ENCODE measurements at regions not wholly inside any gene's neighbourhood (a gene's known extent, or its start where the extent isn't known, plus 50 kb on each side); places are given as distances from the start of the nearest gene placed in this dataset.

- Histone ChIP-seq H3K4me3 (ENCODE audit: insufficient read length, low read depth) (no peak overlapping the region), H3K9me3 (ENCODE audit: insufficient read depth, low read length) (no peaks in the 10 kb centered on the region), H3K4me1 (ENCODE audit: insufficient read depth, insufficient read length) (no peaks in the 10 kb centered on the region), H3K9ac (ENCODE audit: insufficient read length, low read depth) (no peak overlapping the region), H3K36me3 (ENCODE audit: insufficient read depth, insufficient read length, low read length) (no peaks in the 10 kb centered on the region), H3K27me3 (ENCODE audit: insufficient read depth, insufficient read length) (no peaks in the 10 kb centered on the region)
- TF ChIP-seq YY1 (IDR thresholded peaks at IDR 0.05; ENCODE audit: insufficient read depth, insufficient read length) (no peak), SUZ12 (IDR thresholded peaks at IDR 0.05; ENCODE audit: extremely low read depth, insufficient read depth, insufficient read length) (no peak)
- no peak for DNase-seq (ENCODE audit: low read depth, low spot score)
These were observed 280.4 kb downstream of the RAP2B start for GRCh38 chr3:153442386-153442785.

GRCh38 chr3:153442799-153443487 lies 280.9 kb downstream of the RAP2B start:
- no peak for DNase-seq (ENCODE audit: low read depth, low spot score)
- TF ChIP-seq ZNF274 (IDR thresholded peaks at IDR 0.05; ENCODE audit: low read depth, low read length): no peak
- TF ChIP-seq YY1 (IDR thresholded peaks at IDR 0.05; ENCODE audit: insufficient read depth, insufficient read length): no peak
- no peak for TF ChIP-seq SUZ12 (IDR thresholded peaks at IDR 0.05; ENCODE audit: extremely low read depth, insufficient read depth, insufficient read length)
- no peak overlapping the region for H3K4me3 ChIP-seq (ENCODE audit: insufficient read length, low read depth)
- H3K4me1 ChIP-seq (ENCODE audit: insufficient read depth, insufficient read length): no peaks in the 10 kb centered on the region
- H3K9me3 ChIP-seq (ENCODE audit: insufficient read depth, low read length): no peaks in the 10 kb centered on the region
- H3K36me3 ChIP-seq (ENCODE audit: insufficient read depth, insufficient read length, low read length): no peaks in the 10 kb centered on the region
- no peak overlapping the region for H3K9ac ChIP-seq (ENCODE audit: insufficient read length, low read depth)
- H3K27me3 ChIP-seq (ENCODE audit: insufficient read depth, insufficient read length): no peaks in the 10 kb centered on the region

- no peak for DNase-seq (ENCODE audit: low read depth, low spot score)
- no peaks in the 10 kb centered on the region for H3K36me3 ChIP-seq (ENCODE audit: insufficient read depth, insufficient read length, low read length)
- no peaks in the 10 kb centered on the region for H3K27me3 ChIP-seq (ENCODE audit: insufficient read depth, insufficient read length)
- no peaks in the 10 kb centered on the region for H3K9me3 ChIP-seq (ENCODE audit: insufficient read depth, low read length)
- H3K4me1 ChIP-seq (ENCODE audit: insufficient read depth, insufficient read length): no peaks in the 10 kb centered on the region
- no peak for TF ChIP-seq ZNF274 (IDR thresholded peaks at IDR 0.05; ENCODE audit: low read depth, low read length)
- no peak overlapping the region for H3K4me3 ChIP-seq (ENCODE audit: insufficient read length, low read depth)
- no peak overlapping the region for H3K9ac ChIP-seq (ENCODE audit: insufficient read length, low read depth)
These were observed 281.9 kb downstream of the RAP2B start for GRCh38 chr3:153443961-153444360.

- Histone ChIP-seq H3K27me3 (ENCODE audit: insufficient read depth, insufficient read length) (no peaks in the 10 kb centered on the region), H3K9me3 (ENCODE audit: insufficient read depth, low read length) (no peaks in the 10 kb centered on the region), H3K4me3 (ENCODE audit: insufficient read length, low read depth) (no peak overlapping the region), H3K36me3 (ENCODE audit: insufficient read depth, insufficient read length, low read length) (no peaks in the 10 kb centered on the region), H3K4me1 (ENCODE audit: insufficient read depth, insufficient read length) (no peaks in the 10 kb centered on the region), H3K9ac (ENCODE audit: insufficient read length, low read depth) (no peak overlapping the region)
- no peak for TF ChIP-seq ZNF274 (IDR thresholded peaks at IDR 0.05; ENCODE audit: low read depth, low read length)
- TF ChIP-seq YY1 (IDR thresholded peaks at IDR 0.05; ENCODE audit: insufficient read depth, insufficient read length): no peak
- TF ChIP-seq SUZ12 (IDR thresholded peaks at IDR 0.05; ENCODE audit: extremely low read depth, insufficient read depth, insufficient read length): no peak
- DNase-seq (ENCODE audit: low read depth, low spot score): no peak
These were observed 283.8 kb downstream of the RAP2B start for GRCh38 chr3:153445817-153446216.

GRCh38 chr3:153448151-153448829 lies 286.3 kb downstream of the RAP2B start:
- TF ChIP-seq SUZ12 (IDR thresholded peaks at IDR 0.05; ENCODE audit: extremely low read depth, insufficient read depth, insufficient read length) (no peak), YY1 (IDR thresholded peaks at IDR 0.05; ENCODE audit: insufficient read depth, insufficient read length) (no peak), ZNF274 (IDR thresholded peaks at IDR 0.05; ENCODE audit: low read depth, low read length) (no peak)
- DNase-seq (ENCODE audit: low read depth, low spot score): no peak
- no peaks in the 10 kb centered on the region for H3K36me3 ChIP-seq (ENCODE audit: insufficient read depth, insufficient read length, low read length)
- H3K9me3 ChIP-seq (ENCODE audit: insufficient read depth, low read length): no peaks in the 10 kb centered on the region
- H3K4me1 ChIP-seq (ENCODE audit: insufficient read depth, insufficient read length): no peaks in the 10 kb centered on the region
- H3K27me3 ChIP-seq (ENCODE audit: insufficient read depth, insufficient read length): no peaks in the 10 kb centered on the region
- no peak overlapping the region for H3K4me3 ChIP-seq (ENCODE audit: insufficient read length, low read depth)
- H3K9ac ChIP-seq (ENCODE audit: insufficient read length, low read depth): no peak overlapping the region

GRCh38 chr3:153456833-153457545 lies 295.0 kb downstream of the RAP2B start:
- Histone ChIP-seq H3K36me3 (ENCODE audit: insufficient read depth, insufficient read length, low read length) (no peaks in the 10 kb centered on the region), H3K9me3 (ENCODE audit: insufficient read depth, low read length) (no peaks in the 10 kb centered on the region), H3K27me3 (ENCODE audit: insufficient read depth, insufficient read length) (no peaks in the 10 kb centered on the region), H3K4me1 (ENCODE audit: insufficient read depth, insufficient read length) (no peaks in the 10 kb centered on the region), H3K9ac (ENCODE audit: insufficient read length, low read depth) (no peak overlapping the region), H3K4me3 (ENCODE audit: insufficient read length, low read depth) (no peak overlapping the region)
- TF ChIP-seq ZNF274 (IDR thresholded peaks at IDR 0.05; ENCODE audit: low read depth, low read length) (no peak), YY1 (IDR thresholded peaks at IDR 0.05; ENCODE audit: insufficient read depth, insufficient read length) (no peak), SUZ12 (IDR thresholded peaks at IDR 0.05; ENCODE audit: extremely low read depth, insufficient read depth, insufficient read length) (no peak)
- no peak for DNase-seq (ENCODE audit: low read depth, low spot score)

GRCh38 chr3:153458881-153459280 lies 296.9 kb downstream of the RAP2B start:
- Histone ChIP-seq H3K9me3 (ENCODE audit: insufficient read depth, low read length) (no peaks in the 10 kb centered on the region), H3K4me3 (ENCODE audit: insufficient read length, low read depth) (no peak overlapping the region), H3K36me3 (ENCODE audit: insufficient read depth, insufficient read length, low read length) (no peaks in the 10 kb centered on the region), H3K4me1 (ENCODE audit: insufficient read depth, insufficient read length) (no peaks in the 10 kb centered on the region), H3K9ac (ENCODE audit: insufficient read length, low read depth) (no peak overlapping the region), H3K27me3 (ENCODE audit: insufficient read depth, insufficient read length) (no peaks in the 10 kb centered on the region)
- TF ChIP-seq ZNF274 (IDR thresholded peaks at IDR 0.05; ENCODE audit: low read depth, low read length) (no peak), YY1 (IDR thresholded peaks at IDR 0.05; ENCODE audit: insufficient read depth, insufficient read length) (no peak), SUZ12 (IDR thresholded peaks at IDR 0.05; ENCODE audit: extremely low read depth, insufficient read depth, insufficient read length) (no peak)
- no peak for DNase-seq (ENCODE audit: low read depth, low spot score)

Measured in NT2/D1 (cell line).